GM21447 (cell line): ENCODE measurements at regions not wholly inside any gene's neighbourhood (a gene's known extent, or its start where the extent isn't known, plus 50 kb on each side); places are given as distances from the start of the nearest gene placed in this dataset.

Experiments
- ATAC-seq: cut with Tn5 transposase; IDR thresholded peaks from one replicate; pipeline ENCODE4 v1.9.1; 2021; ENCODE audit not compliant: unreplicated experiment

- ATAC-seq: no peak
These were observed 66.6 kb upstream of the IGFBP3 start for GRCh38 chr7:45987521-45988290.

GRCh38 chr7:45986355-45987298, 65.6 kb upstream of the IGFBP3 start:
- no peak for ATAC-seq

GRCh38 chr7:45985902-45986301, 64.8 kb upstream of the IGFBP3 start:
- no peak for ATAC-seq

DNA sequence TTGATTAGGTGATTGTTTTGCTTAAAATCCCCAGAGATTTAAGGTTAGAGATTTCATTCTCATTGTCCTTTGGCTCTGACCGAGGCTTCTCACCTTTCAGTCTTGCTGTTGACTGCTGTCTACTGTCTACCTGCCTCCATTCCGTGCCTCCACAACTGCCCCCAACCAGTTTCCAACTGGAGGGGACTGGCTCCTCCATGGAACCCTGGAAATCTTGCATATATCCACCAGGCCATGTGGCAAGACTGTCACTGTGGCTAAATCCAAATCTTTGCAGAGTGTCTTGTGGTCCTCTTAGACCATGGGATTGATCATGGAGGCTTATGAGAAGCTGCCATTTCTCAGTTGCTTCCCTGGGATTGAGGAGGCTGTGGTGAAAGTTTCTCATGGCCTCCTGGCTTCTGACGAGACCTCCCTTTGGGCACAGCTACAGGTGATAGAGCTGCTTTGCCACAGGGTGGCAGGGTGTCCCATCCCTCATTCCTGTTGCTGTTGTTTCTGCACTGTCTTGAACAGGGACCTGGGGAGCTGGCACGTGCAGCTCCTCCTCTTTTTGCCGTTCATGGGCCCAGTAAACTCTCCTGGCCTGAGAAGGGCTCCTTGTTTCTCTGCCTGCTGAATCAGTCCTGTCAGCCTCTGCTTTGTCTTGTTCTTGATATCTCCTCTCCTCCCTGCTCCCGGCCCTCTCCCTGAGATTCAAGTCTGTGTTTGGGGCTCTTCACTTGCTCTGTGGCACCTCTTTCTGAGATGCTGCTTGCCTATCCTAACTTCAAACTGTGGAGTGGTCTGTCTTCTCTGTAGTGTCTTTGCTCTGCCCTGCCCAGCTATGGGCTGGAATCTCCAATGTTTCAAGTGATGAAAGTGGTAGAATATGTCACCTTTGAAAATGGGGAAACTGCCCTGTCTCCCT, 63.6 kb upstream of the IGFBP3 start:
- no peak for ATAC-seq

DNA sequence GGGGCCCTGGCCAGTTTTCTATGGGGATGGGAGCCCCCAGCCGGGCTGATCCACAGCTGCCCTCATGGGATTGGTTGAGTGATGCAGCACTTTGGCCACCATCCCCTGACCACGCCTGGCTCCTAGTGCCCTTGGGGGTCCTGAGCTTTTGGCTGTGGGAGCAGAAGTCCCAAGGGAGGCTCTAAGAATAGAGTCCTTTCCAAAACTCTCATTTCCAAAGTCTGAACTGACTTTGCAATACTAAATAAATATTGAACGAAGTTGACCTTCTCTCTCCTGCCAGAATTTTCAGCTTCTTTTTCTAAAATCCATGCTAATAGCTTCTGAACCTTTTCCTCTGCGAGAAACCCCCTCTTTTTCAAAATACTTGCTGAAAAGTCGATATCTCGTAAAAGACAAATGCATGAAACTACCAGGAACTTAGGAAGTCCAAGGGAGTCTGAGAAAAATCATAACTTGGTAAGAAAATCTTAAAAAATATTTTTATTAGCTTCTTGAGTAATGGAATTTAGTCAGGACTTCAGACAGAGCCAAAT, 62.7 kb upstream of the IGFBP3 start:
- ATAC-seq: no peak

GRCh38 chr7:45982907-45983719, 62.0 kb upstream of the IGFBP3 start:
- ATAC-seq: no peak

DNA sequence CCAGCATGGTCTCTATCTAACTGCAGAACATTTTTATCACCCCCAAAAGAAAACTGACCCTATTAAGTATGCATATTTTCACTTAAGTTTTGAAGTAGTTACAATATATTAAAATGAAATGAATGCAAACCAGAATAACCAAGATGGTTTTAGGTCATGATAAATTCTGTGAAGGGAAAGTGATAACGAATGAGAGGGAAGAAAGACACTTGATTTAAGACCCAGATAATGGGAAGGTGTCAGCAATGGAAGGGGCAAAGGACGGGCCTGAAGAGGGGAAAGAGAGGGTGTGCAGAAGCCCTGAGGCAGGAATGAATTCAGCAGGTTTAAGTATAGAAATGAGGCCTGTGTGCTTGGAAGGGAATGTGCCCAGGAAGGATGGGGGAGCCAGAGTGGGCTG, 61.1 kb upstream of the IGFBP3 start:
- no peak for ATAC-seq

- no peak for ATAC-seq
These were observed 59.9 kb upstream of the IGFBP3 start for GRCh38 chr7:45980973-45981372.

- no peak for ATAC-seq
These were observed 59.3 kb upstream of the IGFBP3 start for GRCh38 chr7:45980181-45980905.

- ATAC-seq: no peak
These were observed 58.5 kb upstream of the IGFBP3 start for GRCh38 chr7:45979275-45980180.

- ATAC-seq: no peak
These were observed 57.7 kb upstream of the IGFBP3 start for GRCh38 chr7:45978731-45979211.

DNA sequence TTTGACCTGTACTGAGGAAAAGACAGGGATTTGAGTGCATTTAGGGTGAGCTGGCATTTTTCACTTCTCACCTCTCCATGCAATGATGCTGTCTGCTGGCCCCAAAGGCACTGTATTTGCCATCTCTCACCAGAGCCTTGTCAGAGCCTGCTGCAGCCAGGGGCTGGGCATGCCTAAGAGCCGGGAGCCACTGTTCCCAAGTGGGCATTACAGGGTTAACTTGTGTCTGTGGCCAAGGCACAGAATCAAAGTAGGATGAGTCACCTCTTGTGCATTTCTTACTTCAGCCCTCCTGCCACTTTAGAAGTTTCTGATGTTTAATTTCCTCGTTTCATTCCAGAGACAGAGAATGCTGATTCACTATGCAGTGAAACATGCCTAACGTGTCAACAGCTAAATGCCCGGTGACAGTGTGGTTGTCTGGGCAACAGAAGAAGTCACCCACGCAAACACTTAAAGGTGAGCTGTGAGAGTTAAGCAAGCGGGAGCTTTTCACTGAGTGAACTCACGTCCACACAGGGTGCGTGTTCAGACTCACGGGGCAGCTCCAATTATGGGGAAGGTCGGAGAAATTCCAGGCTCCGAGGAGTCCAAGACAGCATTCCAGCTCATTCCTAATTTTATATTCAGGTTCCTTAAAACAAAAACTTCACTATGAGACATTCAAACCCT, 57.1 kb upstream of the IGFBP3 start:
- no peak for ATAC-seq

- ATAC-seq: no peak
These were observed 56.2 kb upstream of the IGFBP3 start for GRCh38 chr7:45977256-45977780.

DNA sequence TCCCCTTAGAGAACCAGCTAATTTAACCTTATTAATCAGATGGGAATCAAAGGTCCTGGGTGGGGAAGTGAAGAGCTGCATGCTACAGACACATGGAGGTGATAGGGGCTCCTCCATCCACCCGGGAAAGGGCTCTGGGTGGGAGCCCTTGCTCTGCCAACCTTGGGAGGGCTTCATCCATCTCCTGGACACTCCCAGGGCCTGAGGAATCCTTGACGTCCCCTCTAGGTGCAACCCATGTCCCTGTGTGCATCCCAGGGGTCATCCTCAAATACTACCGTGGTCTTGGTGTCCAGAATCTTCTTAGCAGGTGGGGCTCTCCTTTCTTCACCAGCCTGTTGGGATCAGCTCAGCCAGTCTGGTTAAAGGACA, 55.4 kb upstream of the IGFBP3 start:
- no peak for ATAC-seq

DNA sequence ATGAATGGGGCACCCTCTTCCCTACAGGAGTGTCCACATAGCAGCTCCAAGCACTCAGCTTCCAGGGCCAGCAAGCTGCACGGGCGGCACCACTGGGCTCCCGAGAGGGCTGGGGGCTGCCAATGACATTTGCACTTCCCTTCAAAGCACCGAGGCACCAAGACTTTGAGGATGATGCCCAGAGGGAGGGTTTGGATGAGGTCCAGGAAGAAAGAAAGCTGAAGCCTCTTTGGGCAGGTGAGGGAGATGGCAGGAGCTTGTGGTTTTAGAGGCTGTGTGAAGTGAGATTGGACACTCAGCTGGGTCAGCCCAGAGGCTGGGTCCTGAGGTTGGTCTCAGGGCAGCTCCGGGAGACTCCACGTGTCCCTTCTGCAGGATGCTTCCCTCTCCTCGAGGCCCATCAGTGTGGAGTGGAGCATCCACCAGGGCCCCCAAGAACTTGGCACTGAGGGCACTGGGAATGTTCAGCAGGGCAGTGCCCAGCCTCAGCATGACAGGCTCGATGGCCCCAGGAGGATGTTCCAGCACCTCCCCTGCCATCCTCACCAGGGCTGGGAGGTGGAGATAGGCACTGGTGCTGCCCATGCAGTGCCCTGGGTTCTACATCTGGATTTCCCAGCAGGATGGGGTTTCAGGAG, 54.9 kb upstream of the IGFBP3 start:
- ATAC-seq: no peak

DNA sequence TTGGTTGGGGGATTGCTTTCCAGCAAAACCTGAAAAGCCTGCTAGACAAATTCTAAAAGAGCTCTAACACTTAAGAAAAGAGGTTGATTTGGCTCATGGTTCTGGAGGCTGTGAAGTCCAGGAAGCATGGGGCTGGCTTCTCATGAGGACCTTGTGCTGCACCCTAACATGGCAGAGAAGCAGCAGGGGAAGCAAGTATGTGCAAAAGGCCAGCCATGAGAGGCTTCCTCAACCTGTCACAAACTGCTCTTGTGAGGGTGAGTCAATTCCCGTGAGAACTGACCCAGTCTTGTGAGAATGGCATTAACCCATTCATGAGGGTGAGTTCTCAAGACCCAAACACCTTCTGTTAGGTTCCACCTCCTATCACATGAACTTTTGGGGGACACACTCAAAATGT, 54.3 kb upstream of the IGFBP3 start:
- ATAC-seq: no peak
